Parathyroid adenoma (tissue), 2 donors: ENCODE measurements at regions not wholly inside any gene's neighbourhood (a gene's known extent, or its start where the extent isn't known, plus 50 kb on each side); places are given as distances from the start of the nearest gene placed in this dataset.

ENCODE experiments used
- H2AFZ ChIP-seq: fragments of 300-600 bp; sonication (generic); one replicate; pipeline ENCODE4 v1.7.0; 2017; ENCODE audit warnings: antibody characterized with exemption, mild to moderate bottlenecking
- H3K27ac ChIP-seq: fragments of 300-600 bp; sonication (generic); one replicate; pipeline ENCODE4 v1.7.0; 2017
- H3K27me3 ChIP-seq: fragments of 300-600 bp; sonication (generic); one replicate; pipeline ENCODE4 v1.7.0; 2017; ENCODE audit warnings: low read length; ENCODE audit not compliant: control insufficient read depth, insufficient read depth
- H3K36me3 ChIP-seq: fragments of 300-600 bp; sonication (generic); one replicate; pipeline ENCODE4 v1.7.0; 2017; ENCODE audit warnings: low read length; ENCODE audit not compliant: control insufficient read depth, insufficient read depth
- H3K4me1 ChIP-seq: fragments of 300-600 bp; sonication (generic); one replicate; pipeline ENCODE4 v1.7.0; 2017; ENCODE audit warnings: control low read depth
- H3K4me2 ChIP-seq: fragments of 300-600 bp; sonication (generic); one replicate; pipeline ENCODE4 v1.7.0; 2017; ENCODE audit warnings: low read length
- H3K4me3 ChIP-seq: fragments of 300-600 bp; sonication (generic); one replicate; pipeline ENCODE4 v1.7.0; 2017; ENCODE audit warnings: low read depth, low read length
- H3K79me2 ChIP-seq: fragments of 300-600 bp; sonication (generic); one replicate; pipeline ENCODE4 v1.7.0; 2017; ENCODE audit warnings: control low read depth
- H3K9ac ChIP-seq: fragments of 300-600 bp; sonication (generic); one replicate; pipeline ENCODE4 v1.7.0; 2017; ENCODE audit warnings: mild to moderate bottlenecking
- H3K9me3 ChIP-seq: fragments of 300-600 bp; sonication (generic); one replicate; pipeline ENCODE4 v1.7.0; 2017; ENCODE audit warnings: low read length; ENCODE audit not compliant: control insufficient read depth
- TF ChIP-seq, protein P1 (sequence below): fragments of 300-600 bp; sonication (generic); IDR thresholded peaks from one replicate; pipeline ENCODE4 v1.7.0; 2017; ENCODE audit warnings: antibody characterized with exemption, mild to moderate bottlenecking
- donor health status: primary hyperparathyroidism.

DNA sequence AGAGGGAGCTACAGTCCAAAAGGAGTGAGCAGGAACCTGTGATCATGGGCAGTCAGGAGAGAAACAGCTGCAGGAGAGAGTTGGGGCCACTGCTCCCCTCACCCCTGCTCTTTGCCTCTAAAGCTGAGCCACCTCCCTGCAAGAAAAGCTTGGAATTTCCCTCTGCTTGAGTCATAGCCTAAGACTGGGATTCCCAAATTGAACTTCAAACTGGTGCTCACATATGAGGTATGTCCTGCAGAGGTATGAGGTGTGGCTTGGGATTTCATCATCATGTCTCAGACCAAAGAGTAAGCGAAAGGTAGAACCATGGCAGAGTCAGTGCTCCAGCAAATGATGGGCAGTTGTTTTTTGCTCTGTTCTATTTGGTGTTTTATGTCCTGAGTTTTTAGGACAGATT lies 237.1 kb upstream of the NRP1 start:
- no peaks in the 10 kb centered on the region for H3K4me1 ChIP-seq
- no peak overlapping the region for H3K27ac ChIP-seq
- H2AFZ ChIP-seq: no peak overlapping the region
- no peaks in the 10 kb centered on the region for H3K9me3 ChIP-seq
- no peaks in the 10 kb centered on the region for H3K27me3 ChIP-seq
- TF ChIP-seq, protein P1, sequence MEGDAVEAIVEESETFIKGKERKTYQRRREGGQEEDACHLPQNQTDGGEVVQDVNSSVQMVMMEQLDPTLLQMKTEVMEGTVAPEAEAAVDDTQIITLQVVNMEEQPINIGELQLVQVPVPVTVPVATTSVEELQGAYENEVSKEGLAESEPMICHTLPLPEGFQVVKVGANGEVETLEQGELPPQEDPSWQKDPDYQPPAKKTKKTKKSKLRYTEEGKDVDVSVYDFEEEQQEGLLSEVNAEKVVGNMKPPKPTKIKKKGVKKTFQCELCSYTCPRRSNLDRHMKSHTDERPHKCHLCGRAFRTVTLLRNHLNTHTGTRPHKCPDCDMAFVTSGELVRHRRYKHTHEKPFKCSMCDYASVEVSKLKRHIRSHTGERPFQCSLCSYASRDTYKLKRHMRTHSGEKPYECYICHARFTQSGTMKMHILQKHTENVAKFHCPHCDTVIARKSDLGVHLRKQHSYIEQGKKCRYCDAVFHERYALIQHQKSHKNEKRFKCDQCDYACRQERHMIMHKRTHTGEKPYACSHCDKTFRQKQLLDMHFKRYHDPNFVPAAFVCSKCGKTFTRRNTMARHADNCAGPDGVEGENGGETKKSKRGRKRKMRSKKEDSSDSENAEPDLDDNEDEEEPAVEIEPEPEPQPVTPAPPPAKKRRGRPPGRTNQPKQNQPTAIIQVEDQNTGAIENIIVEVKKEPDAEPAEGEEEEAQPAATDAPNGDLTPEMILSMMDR: no peak
- H3K4me3 ChIP-seq: no peak overlapping the region
- no peak overlapping the region for H3K4me2 ChIP-seq
- no peak overlapping the region for H3K9ac ChIP-seq
- H3K79me2 ChIP-seq: no peaks in the 10 kb centered on the region
- H3K36me3 ChIP-seq: no peaks in the 10 kb centered on the region

DNA sequence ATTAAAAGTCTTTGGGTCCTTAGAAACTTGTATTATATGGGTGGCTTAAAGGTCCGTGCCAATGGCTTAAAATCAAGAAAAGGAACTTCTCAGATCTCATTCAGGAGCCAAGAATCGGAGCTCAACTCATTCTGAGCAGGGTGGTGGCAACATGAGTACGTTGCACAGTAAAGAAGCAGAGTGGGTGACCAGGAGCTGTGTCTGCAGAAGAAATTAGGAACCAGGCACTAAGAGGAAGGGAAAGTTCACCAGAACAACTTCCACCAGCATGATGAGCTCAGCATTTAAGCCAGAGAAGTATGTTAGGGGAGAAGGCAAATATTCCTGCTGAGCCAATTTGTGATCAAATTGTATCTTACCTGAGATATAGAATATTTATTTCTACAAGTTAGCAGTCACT lies 236.0 kb upstream of the NRP1 start:
- Histone ChIP-seq H3K4me3 (no peak overlapping the region), H3K4me2 (no peak overlapping the region), H3K79me2 (no peaks in the 10 kb centered on the region), H2AFZ (no peak overlapping the region), H3K36me3 (no peaks in the 10 kb centered on the region), H3K27ac (no peak overlapping the region), H3K27me3 (no peaks in the 10 kb centered on the region), H3K4me1 (no peaks in the 10 kb centered on the region), H3K9me3 (no peaks in the 10 kb centered on the region), H3K9ac (no peak overlapping the region)
- TF ChIP-seq, protein P1: no peak

DNA sequence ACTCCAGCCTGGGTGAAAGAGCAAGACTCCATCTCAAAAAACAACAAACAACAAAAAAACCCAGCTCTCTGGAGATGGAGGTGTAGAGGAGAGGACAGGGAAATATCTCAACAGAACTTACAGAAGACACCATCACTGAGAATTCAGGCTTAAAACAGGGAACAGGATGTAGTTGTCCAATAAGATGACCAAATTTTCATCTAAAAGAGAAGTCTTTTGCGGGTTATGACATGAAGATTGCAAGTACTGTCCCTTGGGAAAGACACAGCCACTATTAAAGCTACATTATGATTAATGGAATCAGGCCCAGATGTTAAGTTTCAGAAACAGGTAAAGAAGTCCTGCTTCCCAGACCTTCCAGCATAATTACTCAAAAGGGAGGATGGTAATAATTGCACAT lies 235.2 kb upstream of the NRP1 start:
- H3K4me2 ChIP-seq: no peak overlapping the region
- H3K4me3 ChIP-seq: no peak overlapping the region
- H2AFZ ChIP-seq: no peak overlapping the region
- H3K79me2 ChIP-seq: no peaks in the 10 kb centered on the region
- no peaks in the 10 kb centered on the region for H3K27me3 ChIP-seq
- H3K4me1 ChIP-seq: no peaks in the 10 kb centered on the region
- no peaks in the 10 kb centered on the region for H3K36me3 ChIP-seq
- no peak overlapping the region for H3K9ac ChIP-seq
- no peak overlapping the region for H3K27ac ChIP-seq
- TF ChIP-seq, protein P1: no peak
- H3K9me3 ChIP-seq: no peaks in the 10 kb centered on the region

DNA sequence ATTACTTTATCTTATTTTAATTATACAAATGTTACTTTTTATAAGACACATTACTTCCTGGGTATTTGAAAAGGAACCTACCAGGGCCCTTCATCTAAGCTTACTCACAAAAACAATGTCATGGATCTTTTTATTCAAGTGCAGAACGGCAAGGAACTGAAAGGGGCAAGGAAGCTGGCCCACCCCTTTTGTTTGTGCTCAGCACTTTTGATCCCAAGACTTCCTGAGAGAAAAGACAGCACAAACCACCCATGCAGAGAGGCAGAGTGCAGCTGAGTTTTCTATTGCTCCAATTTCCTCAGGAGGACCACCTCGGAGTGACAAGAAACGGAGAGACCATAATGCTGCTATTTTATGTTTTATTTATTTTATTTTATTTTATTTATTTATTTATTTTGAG lies 232.0 kb upstream of the NRP1 start:
- TF ChIP-seq, protein P1: no peak
- Histone ChIP-seq H3K9me3 (no peaks in the 10 kb centered on the region), H3K27me3 (no peaks in the 10 kb centered on the region), H3K4me3 (no peak overlapping the region), H3K4me1 (no peaks in the 10 kb centered on the region), H3K79me2 (no peaks in the 10 kb centered on the region), H3K36me3 (no peaks in the 10 kb centered on the region), H2AFZ (no peak overlapping the region), H3K4me2 (no peak overlapping the region), H3K9ac (no peak overlapping the region), H3K27ac (no peak overlapping the region)

DNA sequence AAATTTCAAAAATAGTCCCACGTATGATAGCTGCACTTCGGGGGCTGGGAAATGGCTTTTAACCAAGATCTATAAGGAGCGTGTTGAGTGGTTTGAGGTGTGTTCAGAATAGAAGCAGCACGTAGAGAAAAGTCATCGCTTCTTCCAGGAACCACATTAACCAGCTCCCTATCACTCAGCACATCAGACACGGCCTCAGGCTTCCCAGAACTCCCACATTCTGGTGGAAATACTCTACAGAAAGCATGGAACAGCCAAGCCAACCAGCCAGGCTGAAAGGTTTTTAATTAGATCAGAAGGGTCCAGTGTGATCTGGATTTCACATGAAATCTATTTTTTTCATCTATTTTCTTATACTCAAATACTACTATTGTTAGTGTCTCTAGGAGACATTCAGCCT lies 231.5 kb upstream of the NRP1 start:
- no peaks in the 10 kb centered on the region for H3K79me2 ChIP-seq
- no peaks in the 10 kb centered on the region for H3K9me3 ChIP-seq
- H3K27ac ChIP-seq: no peak overlapping the region
- H3K4me1 ChIP-seq: no peaks in the 10 kb centered on the region
- no peaks in the 10 kb centered on the region for H3K36me3 ChIP-seq
- H2AFZ ChIP-seq: no peak overlapping the region
- no peaks in the 10 kb centered on the region for H3K27me3 ChIP-seq
- H3K4me2 ChIP-seq: no peak overlapping the region
- H3K4me3 ChIP-seq: no peak overlapping the region
- TF ChIP-seq, protein P1: no peak
- H3K9ac ChIP-seq: no peak overlapping the region
